ENCODE measurements at regions not wholly inside any gene's neighbourhood (a gene's known extent, or its start where the extent isn't known, plus 50 kb on each side); places are given as distances from the start of the nearest gene placed in this dataset.
A peak's percentile ranks its signal among the peaks of the same experiment; 100 is the strongest.

GRCh38 chr5:60529001-60529400, 171.0 kb downstream of the DEPDC1B start:
- no peak for DNase-seq (ENCODE audit: low read depth in 1 of 2, low spot score in 1 of 2)
- H3K27me3 ChIP-seq: no peaks in the 10 kb centered on the region
- H3K4me3 ChIP-seq: no peak overlapping the region
- H3K4me1 ChIP-seq (ENCODE audit: low read depth): no peaks in the 10 kb centered on the region
- H3K27ac ChIP-seq: no peak overlapping the region
- H3K9me3 ChIP-seq (ENCODE audit: low read depth): no peaks in the 10 kb centered on the region
- TF ChIP-seq, protein P1, sequence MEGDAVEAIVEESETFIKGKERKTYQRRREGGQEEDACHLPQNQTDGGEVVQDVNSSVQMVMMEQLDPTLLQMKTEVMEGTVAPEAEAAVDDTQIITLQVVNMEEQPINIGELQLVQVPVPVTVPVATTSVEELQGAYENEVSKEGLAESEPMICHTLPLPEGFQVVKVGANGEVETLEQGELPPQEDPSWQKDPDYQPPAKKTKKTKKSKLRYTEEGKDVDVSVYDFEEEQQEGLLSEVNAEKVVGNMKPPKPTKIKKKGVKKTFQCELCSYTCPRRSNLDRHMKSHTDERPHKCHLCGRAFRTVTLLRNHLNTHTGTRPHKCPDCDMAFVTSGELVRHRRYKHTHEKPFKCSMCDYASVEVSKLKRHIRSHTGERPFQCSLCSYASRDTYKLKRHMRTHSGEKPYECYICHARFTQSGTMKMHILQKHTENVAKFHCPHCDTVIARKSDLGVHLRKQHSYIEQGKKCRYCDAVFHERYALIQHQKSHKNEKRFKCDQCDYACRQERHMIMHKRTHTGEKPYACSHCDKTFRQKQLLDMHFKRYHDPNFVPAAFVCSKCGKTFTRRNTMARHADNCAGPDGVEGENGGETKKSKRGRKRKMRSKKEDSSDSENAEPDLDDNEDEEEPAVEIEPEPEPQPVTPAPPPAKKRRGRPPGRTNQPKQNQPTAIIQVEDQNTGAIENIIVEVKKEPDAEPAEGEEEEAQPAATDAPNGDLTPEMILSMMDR (IDR thresholded peaks at IDR 0.05; ENCODE audit: low read depth, low read length): no peak
- no peaks in the 10 kb centered on the region for H3K36me3 ChIP-seq

- DNase-seq (ENCODE audit: low read depth in 1 of 2, low spot score in 1 of 2): no peak
- Histone ChIP-seq H3K36me3 (no peaks in the 10 kb centered on the region), H3K27ac (no peak overlapping the region), H3K4me1 (ENCODE audit: low read depth) (no peaks in the 10 kb centered on the region), H3K4me3 (no peak overlapping the region), H3K9me3 (ENCODE audit: low read depth) (no peaks in the 10 kb centered on the region), H3K27me3 (no peaks in the 10 kb centered on the region)
- TF ChIP-seq, protein P1 (IDR thresholded peaks at IDR 0.05; ENCODE audit: low read depth, low read length): no peak
These were observed 172.9 kb downstream of the DEPDC1B start for GRCh38 chr5:60527072-60527471.

GRCh38 chr5:60526336-60526875, 173.6 kb downstream of the DEPDC1B start:
- no peaks in the 10 kb centered on the region for H3K27me3 ChIP-seq
- TF ChIP-seq, protein P1 (IDR thresholded peaks at IDR 0.05; ENCODE audit: low read depth, low read length): no peak
- H3K4me1 ChIP-seq (ENCODE audit: low read depth): no peaks in the 10 kb centered on the region
- H3K4me3 ChIP-seq: no peak overlapping the region
- no peaks in the 10 kb centered on the region for H3K9me3 ChIP-seq (ENCODE audit: low read depth)
- no peak overlapping the region for H3K27ac ChIP-seq
- H3K36me3 ChIP-seq: no peaks in the 10 kb centered on the region
- DNase-seq (ENCODE audit: low read depth in 1 of 2, low spot score in 1 of 2): peak in 1 of 2 donors; percentile 46

- Histone ChIP-seq H3K27ac (no peak overlapping the region), H3K4me3 (no peak overlapping the region), H3K27me3 (no peaks in the 10 kb centered on the region), H3K4me1 (ENCODE audit: low read depth) (no peaks in the 10 kb centered on the region), H3K36me3 (no peaks in the 10 kb centered on the region), H3K9me3 (ENCODE audit: low read depth) (no peaks in the 10 kb centered on the region)
- TF ChIP-seq, protein P1 (IDR thresholded peaks at IDR 0.05; ENCODE audit: low read depth, low read length): no peak
- peak in 1 of 2 donors; percentile 61 for DNase-seq (ENCODE audit: low read depth in 1 of 2, low spot score in 1 of 2)
These were observed 177.6 kb downstream of the DEPDC1B start for GRCh38 chr5:60522292-60522905.

GRCh38 chr5:60521376-60522291, 178.3 kb downstream of the DEPDC1B start:
- TF ChIP-seq, protein P1 (IDR thresholded peaks at IDR 0.05; ENCODE audit: low read depth, low read length): no peak
- H3K9me3 ChIP-seq (ENCODE audit: low read depth): no peaks in the 10 kb centered on the region
- H3K27me3 ChIP-seq: no peaks in the 10 kb centered on the region
- no peak overlapping the region for H3K27ac ChIP-seq
- no peaks in the 10 kb centered on the region for H3K4me1 ChIP-seq (ENCODE audit: low read depth)
- no peak overlapping the region for H3K4me3 ChIP-seq
- DNase-seq (ENCODE audit: low read depth in 1 of 2, low spot score in 1 of 2): no peak
- H3K36me3 ChIP-seq: no peaks in the 10 kb centered on the region

All from cardiac muscle cell (in vitro differentiated cells and primary cell).